PC-3 (cell line): ENCODE measurements at regions not wholly inside any gene's neighbourhood (a gene's known extent, or its start where the extent isn't known, plus 50 kb on each side); places are given as distances from the start of the nearest gene placed in this dataset.
"Not testable (repeated sequence)": the region's sequence is repeated elsewhere in the genome, so short reads cannot be mapped to it uniquely, and the experiment has no call there.

Source experiments
- EZH2 ChIP-seq: fragments of 300-600 bp; sonication (generic); IDR thresholded peaks from one replicate; pipeline ENCODE4 v1.6.1; 2017; ENCODE audit warnings: antibody characterized with exemption, mild to moderate bottlenecking, low read length; ENCODE audit not compliant: unreplicated experiment
- EZH2phosphoT487 ChIP-seq: fragments of 300-600 bp; sonication (generic); IDR thresholded peaks from 2 replicates; pipeline ENCODE4 v1.6.1; 2018; ENCODE audit warnings: mild to moderate bottlenecking, antibody characterized with exemption, low read length, borderline replicate concordance
- TF ChIP-seq, protein P1 (sequence below): fragments of 300-600 bp; sonication (generic); conservative IDR thresholded peaks from 2 replicates; pipeline ENCODE4 v1.5.1; 2017; ENCODE audit warnings: antibody characterized with exemption, low read depth, mild to moderate bottlenecking, low read length

DNA sequence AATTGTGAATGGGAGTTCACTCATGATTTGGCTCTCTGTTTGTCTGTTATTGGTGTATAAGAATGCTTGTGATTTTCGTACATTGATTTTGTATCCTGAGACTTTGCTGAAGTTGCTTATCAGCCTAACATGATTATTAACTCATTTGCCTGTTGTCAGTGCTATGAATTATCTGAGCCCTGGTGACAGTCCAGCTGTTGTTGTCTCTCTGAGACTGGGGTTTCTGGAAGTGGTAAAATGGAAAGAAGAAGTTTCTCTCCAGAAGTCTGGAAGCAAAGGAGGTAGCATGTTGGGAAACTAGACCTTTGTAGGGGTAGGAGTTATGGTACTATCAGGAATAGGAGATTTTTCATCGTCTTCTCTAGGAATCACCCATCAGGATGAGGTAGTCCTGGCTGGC, 473.0 kb upstream of the RASGRP1 start:
- TF ChIP-seq, protein P1, sequence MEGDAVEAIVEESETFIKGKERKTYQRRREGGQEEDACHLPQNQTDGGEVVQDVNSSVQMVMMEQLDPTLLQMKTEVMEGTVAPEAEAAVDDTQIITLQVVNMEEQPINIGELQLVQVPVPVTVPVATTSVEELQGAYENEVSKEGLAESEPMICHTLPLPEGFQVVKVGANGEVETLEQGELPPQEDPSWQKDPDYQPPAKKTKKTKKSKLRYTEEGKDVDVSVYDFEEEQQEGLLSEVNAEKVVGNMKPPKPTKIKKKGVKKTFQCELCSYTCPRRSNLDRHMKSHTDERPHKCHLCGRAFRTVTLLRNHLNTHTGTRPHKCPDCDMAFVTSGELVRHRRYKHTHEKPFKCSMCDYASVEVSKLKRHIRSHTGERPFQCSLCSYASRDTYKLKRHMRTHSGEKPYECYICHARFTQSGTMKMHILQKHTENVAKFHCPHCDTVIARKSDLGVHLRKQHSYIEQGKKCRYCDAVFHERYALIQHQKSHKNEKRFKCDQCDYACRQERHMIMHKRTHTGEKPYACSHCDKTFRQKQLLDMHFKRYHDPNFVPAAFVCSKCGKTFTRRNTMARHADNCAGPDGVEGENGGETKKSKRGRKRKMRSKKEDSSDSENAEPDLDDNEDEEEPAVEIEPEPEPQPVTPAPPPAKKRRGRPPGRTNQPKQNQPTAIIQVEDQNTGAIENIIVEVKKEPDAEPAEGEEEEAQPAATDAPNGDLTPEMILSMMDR, result not testable (repeated sequence)
- not testable (repeated sequence) for TF ChIP-seq EZH2phosphoT487, EZH2
